ENCODE measurements at regions not wholly inside any gene's neighbourhood (a gene's known extent, or its start where the extent isn't known, plus 50 kb on each side); places are given as distances from the start of the nearest gene placed in this dataset.
A peak's percentile ranks its signal among the peaks of the same experiment; 100 is the strongest.
"Not testable (repeated sequence)": the region's sequence is repeated elsewhere in the genome, so short reads cannot be mapped to it uniquely, and the experiment has no call there.

DNA sequence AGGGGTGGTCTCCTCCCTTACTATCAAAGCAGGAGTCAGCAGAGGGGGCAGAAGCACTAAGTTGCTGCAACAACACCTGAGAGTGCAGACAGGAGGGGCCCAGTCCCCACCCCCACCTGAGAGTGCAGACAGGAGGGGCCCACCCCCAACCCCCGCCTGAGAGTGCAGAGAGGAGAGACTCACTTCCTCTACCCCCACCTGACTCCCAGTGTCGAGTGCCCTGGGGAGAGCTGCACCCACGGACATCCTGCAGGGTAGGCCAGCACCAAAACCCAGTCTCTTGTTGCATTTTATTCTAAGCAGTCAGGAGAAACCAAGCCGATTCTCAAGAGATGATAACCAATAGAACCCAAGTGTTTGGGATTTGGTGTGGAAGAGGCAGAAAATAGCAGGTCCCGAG lies 78.4 kb downstream of the NAPG start:
- no peak for FAIRE-seq
- 38% methylated on average over 4 of the region's 5 CpGs for WGBS (ENCODE audit: missing lambda C conversion rate)

GRCh38 chr18:10606881-10607280 lies 81.1 kb downstream of the NAPG start:
- CTCF ChIA-PET; H3K4me1 ChIP-seq; H3K4me2 ChIP-seq; ATAC-seq; POLR2A ChIA-PET; H3K4me3 ChIP-seq; H3K27ac ChIP-seq; FAIRE-seq; DNase-seq (ENCODE audit: low read depth in 1 of 2, low spot score in 1 of 2); H3K9me3 ChIP-seq: not testable (repeated sequence)
- WGBS (ENCODE audit: missing lambda C conversion rate) = 50% methylated on average over 3 of the region's 5 CpGs

More for the DNA sequence above, 78.4 kb downstream of the NAPG start:
- Histone ChIP-seq H3K4me1 (no peaks in the 10 kb centered on the region), H3K4me3 (no peak overlapping the region), H3K4me2 (no peak overlapping the region), H3K9me3 (no peaks in the 10 kb centered on the region), H3K27ac (no peak overlapping the region)
- POLR2A ChIA-PET = no interaction called here
- TF ChIP-seq POLR2AphosphoS2 (conservative IDR thresholded peaks at IDR 0.05; ENCODE audit: low read length) (no peak), KDM5A (IDR thresholded peaks at IDR 0.05) (no peak), SREBF2 (IDR thresholded peaks at IDR 0.05) (no peak), FOSL2 (IDR thresholded peaks at IDR 0.05) (no peak), FOSL2 (CRISPR knock-in tag; IDR thresholded peaks at IDR 0.05) (no peak), NFE2L2 (conservative IDR thresholded peaks at IDR 0.05; ENCODE audit: low read length) (no peak), ESRRA (IDR thresholded peaks at IDR 0.05; ENCODE audit: borderline replicate concordance, low read length) (no peak), HOXB13 (CRISPR knock-in tag; IDR thresholded peaks at IDR 0.05; ENCODE audit: low read depth) (no peak), GATA3 (IDR thresholded peaks at IDR 0.05; ENCODE audit: borderline replicate concordance) (no peak), EP300 (IDR thresholded peaks at IDR 0.05) (no peak), CBX8 (IDR thresholded peaks at IDR 0.05) (no peak), FOSB (CRISPR knock-in tag; IDR thresholded peaks at IDR 0.05) (no peak), CHD4 (IDR thresholded peaks at IDR 0.05; ENCODE audit: borderline replicate concordance) (no peak), CEBPB (IDR thresholded peaks at IDR 0.05) (no peak), PHF8 (IDR thresholded peaks at IDR 0.05; ENCODE audit: borderline replicate concordance, low read depth) (no peak), HOXA7 (CRISPR knock-in tag; IDR thresholded peaks at IDR 0.05) (no peak)
- CTCF ChIA-PET = no interaction called here
- ATAC-seq = no peak
- DNase-seq (ENCODE audit: low read depth in 1 of 2, low spot score in 1 of 2) = no peak

DNA sequence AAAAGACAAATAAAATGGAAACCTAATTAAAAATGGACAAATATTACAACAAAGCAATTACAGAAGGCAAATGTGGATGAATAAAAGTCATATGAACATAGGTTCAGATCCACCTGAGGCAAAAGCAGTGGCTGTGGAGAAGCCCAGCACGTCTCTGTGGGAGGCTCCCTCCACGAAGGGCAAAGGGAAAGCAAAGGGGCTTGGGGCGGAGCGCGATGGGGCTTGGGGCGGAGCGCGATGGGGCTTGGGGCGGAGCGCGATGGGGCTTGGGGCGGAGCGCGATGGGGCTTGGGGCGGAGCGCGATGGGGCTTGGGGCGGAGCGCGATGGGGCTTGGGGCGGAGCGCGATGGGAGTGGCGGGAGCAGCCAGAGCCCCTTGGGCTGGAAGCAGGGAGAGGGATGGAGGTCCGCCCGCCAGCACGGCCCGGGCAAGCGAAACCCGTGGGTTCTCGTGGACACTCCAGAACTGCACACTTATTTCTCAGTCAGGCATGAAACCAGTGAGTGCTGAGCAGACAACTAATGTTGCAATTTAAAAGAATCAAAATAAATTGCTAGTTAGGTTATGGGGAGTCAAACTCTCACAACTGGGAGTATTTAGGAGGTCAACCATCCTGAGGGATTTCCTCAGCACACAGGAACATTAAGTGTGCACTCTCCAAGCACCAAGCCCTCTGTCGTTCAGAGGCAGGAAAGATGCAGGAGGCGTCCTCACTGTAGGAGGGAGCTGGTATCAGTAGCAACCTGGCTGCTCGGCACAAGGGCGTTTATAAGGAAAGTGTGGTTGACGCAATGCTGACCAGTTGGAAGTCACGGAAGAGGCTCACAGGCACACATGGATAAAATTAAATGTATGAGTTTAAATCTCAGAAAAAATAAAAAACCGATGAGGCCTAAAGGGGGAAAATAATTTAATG lies 81.8 kb downstream of the NAPG start:
- H3K9me3 ChIP-seq; DNase-seq (ENCODE audit: low read depth in 1 of 2, low spot score in 1 of 2); H3K4me3 ChIP-seq; CTCF ChIA-PET; FAIRE-seq; POLR2A ChIA-PET; H3K4me1 ChIP-seq; H3K4me2 ChIP-seq; H3K27ac ChIP-seq: not testable (repeated sequence)
- peak; percentile 34 to 69; a peak in 3 of 6 replicates for ATAC-seq
- WGBS (ENCODE audit: missing lambda C conversion rate) = 41% methylated on average over 12 of the region's 38 CpGs

GRCh38 chr18:10608450-10608849 lies 82.6 kb downstream of the NAPG start:
- H3K9me3 ChIP-seq; FAIRE-seq; ATAC-seq; H3K4me2 ChIP-seq; CTCF ChIA-PET; H3K4me3 ChIP-seq; DNase-seq (ENCODE audit: low read depth in 1 of 2, low spot score in 1 of 2); H3K4me1 ChIP-seq; H3K27ac ChIP-seq; POLR2A ChIA-PET: not testable (repeated sequence)
- 19% methylated on average over 3 of the region's 3 CpGs for WGBS (ENCODE audit: missing lambda C conversion rate)
- peak; percentile 41 for TF ChIP-seq MAFK (IDR thresholded peaks at IDR 0.05; ENCODE audit: partially characterized antibody)

DNA sequence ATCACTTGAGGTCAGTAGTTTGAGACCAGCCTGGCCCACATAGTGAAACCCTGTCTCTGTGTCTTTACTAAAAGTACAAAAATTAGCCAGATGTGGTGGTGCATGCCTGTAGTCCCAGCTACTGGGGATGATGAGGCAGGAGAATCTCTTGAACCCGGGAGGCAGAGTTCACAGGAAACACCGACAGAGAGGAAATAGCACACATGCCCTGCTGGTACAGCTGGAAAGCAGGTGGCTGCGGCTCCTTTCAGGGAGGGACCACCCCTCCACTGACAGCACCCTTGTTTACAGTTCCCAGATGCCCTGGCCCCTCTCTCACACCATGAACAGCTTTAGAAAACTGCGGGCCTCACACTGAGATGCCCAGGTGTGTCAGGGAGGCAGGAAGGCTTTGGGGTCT lies 83.2 kb downstream of the NAPG start:
- H3K4me1 ChIP-seq; H3K9me3 ChIP-seq; H3K4me3 ChIP-seq; CTCF ChIA-PET; FAIRE-seq; H3K4me2 ChIP-seq; DNase-seq (ENCODE audit: low read depth in 1 of 2, low spot score in 1 of 2); POLR2A ChIA-PET; ATAC-seq; H3K27ac ChIP-seq: not testable (repeated sequence)
- 72% methylated on average over 3 of the region's 4 CpGs for WGBS (ENCODE audit: missing lambda C conversion rate)

Data from A549 (cell line).